Stimulated activated CD4-positive, alpha-beta T cell treated with anti-CD3 and anti-CD28 coated beads, Interleukin-12 subunit alpha, Interleukin-12 subunit beta, amount 100 ng/mL, for 4 hours (primary cell): ENCODE measurements at regions not wholly inside any gene's neighbourhood (a gene's known extent, or its start where the extent isn't known, plus 50 kb on each side); places are given as distances from the start of the nearest gene placed in this dataset.
"Not testable (repeated sequence)": the region's sequence is repeated elsewhere in the genome, so short reads cannot be mapped to it uniquely, and the experiment has no call there.

Experiments used
- DNase-seq: peaks from one replicate; pipeline ENCODE4 v3.0.0-alpha.2; 2020

DNA sequence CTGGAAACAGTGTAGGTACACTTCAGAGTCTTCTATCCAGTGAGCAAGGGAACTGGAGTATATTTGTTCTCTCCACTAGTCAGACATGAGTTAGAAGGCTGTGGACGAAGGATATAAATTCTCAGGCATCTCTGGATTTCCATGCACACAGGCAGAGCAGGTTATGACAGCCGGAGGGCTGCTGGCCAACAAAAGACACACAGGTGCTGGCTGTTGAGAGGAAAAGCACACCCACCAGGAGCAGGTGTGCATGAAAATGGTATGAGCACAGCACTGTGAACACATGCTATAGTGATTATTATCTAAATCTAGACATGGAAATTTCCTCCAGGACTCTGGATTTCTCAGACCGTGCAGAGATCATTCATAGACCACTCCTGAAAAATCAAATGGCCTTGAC, 444.7 kb upstream of the RPS6KA3 start:
- no peak for DNase-seq

DNA sequence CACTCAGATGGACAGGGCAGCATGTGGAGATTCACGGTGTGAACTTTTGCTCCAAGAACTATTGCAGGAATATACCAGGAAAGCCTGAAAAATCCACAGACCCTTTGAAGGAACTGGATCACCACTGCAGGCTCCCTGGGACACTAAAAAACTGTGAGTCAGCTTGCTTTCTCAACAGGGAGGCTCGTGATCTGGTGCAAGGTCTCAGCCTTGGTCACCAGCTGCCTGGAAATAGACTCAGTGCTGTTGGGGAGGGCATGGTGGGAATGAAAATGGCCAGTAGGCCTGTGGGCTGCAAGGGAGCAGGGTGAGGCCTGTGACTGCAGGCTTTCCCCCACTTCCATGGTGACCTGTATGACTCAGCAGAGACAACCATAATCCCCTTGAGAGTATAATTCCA, 426.4 kb upstream of the RPS6KA3 start:
- DNase-seq, result no peak

GRCh38 chrX:20686256-20686655, 419.5 kb upstream of the RPS6KA3 start:
- DNase-seq, result no peak

DNA sequence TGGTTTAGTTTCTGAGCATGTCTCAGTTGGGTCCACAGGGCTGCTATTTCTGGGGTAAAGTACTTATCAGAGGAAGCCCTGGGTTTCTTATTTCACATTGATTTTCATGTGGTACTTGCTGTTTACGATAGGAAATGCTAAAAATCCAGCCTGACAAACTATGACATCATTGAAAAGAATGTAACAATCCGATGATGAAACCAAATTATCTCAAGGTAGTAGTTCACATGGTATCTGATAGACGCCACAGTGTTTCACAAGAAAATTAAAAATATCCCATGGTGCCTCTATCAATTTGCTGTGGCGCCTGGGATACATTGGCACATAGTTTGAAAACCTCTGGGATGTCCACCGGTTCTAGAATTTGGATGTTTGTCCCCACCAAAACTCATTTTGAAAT, 418.9 kb upstream of the RPS6KA3 start:
- no peak for DNase-seq

DNA sequence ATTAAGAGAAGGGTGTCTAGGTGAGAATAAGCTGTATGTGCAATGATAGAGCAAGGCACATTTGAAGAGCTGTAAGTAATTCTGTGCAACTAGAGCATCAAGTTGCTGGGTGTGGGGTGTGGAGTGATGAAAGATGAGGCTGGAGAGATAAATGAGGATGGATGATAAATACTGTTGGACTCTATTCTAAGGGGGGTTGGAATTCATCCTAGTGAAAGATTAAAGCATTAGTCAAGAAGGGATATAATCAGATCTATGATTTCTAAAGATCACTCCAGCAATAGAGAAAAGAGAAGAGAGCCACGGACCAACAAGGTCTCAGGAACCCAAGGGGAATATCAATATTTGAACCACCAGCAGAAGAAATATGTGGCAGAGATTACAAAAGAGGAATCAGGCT, 415.0 kb upstream of the RPS6KA3 start:
- DNase-seq, result no peak

GRCh38 chrX:20680998-20681397, 414.3 kb upstream of the RPS6KA3 start:
- DNase-seq, result no peak

- DNase-seq, result no peak
Measured at GRCh38 chrX:20672476-20672875, 405.8 kb upstream of the RPS6KA3 start.

DNA sequence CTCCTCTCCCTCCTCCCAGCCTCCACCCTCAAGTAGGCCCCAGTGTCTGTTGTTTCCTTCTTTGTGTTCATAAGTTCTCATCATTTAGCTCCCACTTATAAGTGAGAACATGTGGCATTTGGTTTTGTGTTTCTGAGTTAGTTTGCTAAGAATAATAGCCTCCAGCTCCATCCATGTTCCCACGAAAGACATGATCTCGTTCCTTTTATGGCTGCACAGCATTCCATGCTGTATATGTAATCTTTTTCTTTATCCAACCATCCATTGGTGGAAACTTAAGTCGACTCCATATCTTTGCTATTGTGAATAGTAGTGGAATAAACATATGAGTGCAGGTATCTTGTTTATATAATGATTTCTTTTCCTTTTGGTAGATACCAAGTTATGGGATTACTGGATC, 405.0 kb upstream of the RPS6KA3 start:
- not testable (repeated sequence) for DNase-seq

GRCh38 chrX:20670611-20671010, 403.9 kb upstream of the RPS6KA3 start:
- no peak for DNase-seq

DNA sequence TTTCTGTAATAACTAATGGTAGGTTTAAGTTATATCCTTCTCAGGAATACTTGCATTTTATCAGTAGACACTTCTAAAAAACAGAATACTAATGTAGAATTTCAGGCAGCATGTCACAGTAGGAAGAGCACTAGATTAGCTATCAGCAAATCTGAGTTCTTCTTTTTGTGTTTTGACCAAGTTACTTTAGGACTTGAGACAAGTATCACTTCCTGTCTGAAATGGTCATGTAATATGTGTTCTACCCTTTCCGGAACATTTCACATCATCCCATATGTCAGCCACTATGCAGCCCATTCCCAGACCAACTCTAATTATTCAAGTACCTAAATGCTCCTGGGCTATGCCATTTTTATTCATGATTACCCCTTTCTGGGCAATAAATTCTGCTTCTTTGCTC, 401.8 kb upstream of the RPS6KA3 start:
- DNase-seq, result no peak

DNA sequence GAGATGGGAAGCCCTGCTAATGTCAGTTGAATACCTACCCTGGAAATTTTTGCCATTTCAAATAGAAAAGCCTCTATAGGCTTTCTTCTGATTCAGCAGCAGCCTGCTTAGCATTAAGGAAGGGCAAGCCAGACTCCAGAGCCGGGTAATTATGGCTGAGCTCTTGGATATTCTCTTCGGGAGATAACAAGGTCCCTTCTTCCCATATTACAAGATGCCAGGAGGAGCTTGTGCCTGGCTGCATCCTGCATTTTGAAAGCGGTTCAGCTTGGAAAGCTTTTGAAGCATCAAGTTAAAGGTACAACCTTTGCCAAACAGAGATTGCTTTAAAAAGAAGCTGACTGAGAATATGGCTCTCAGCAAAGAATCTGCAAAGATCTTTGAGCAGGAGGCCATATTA, 399.6 kb upstream of the RPS6KA3 start:
- DNase-seq, result no peak

- DNase-seq, result no peak
Measured at GRCh38 chrX:20665481-20665880, 398.8 kb upstream of the RPS6KA3 start.

- no peak for DNase-seq
Measured at GRCh38 chrX:20664774-20665173, 398.1 kb upstream of the RPS6KA3 start.

- no peak for DNase-seq
Measured at GRCh38 chrX:20664131-20664530, 397.4 kb upstream of the RPS6KA3 start.

GRCh38 chrX:20663336-20663735, 396.6 kb upstream of the RPS6KA3 start:
- DNase-seq, result no peak

- no peak for DNase-seq
Measured at GRCh38 chrX:20656721-20657120, 390.0 kb upstream of the RPS6KA3 start.

DNA sequence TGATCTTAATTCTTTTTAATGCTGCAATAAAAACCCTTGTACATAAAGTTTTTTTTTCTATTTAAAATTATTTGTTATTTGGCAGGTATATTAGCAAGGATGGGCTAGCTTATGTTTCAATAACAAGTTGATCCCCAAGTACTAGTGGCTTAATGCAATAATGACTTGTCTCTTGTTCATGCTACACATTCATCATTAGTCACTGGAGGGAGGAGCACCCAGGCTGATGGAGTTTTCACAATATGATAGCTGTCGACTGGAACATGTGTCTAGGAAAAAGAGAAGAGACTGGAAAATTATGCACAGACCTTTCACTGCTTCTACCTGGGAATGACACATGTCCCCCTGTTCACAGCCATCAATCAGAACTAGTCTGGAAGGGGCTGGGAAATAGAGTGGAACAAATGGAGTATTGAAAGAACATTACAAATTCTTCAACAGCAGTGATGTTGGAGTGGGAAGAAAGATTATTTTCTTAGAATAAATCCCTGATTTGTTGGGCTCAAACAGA, 387.9 kb upstream of the RPS6KA3 start:
- no peak for DNase-seq

DNA sequence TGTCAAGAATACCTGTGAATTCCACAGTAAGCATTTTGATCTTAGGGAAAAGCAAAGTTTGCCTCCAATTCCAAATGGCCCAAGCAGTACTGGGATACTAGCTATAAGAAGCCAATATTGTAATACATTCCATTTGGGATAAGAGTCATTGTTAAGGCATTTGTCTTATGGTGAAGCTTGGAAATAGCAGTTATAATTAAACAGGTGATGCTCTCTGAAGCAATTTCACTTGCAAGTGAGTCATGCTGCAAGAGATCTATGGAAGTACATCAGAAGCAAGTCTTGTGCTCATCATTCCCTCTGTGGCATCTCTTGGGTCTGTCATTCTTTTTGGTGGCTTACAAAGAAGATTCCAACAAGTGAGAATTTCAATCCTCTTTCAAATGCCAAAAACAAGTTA, 386.4 kb upstream of the RPS6KA3 start:
- no peak for DNase-seq

DNA sequence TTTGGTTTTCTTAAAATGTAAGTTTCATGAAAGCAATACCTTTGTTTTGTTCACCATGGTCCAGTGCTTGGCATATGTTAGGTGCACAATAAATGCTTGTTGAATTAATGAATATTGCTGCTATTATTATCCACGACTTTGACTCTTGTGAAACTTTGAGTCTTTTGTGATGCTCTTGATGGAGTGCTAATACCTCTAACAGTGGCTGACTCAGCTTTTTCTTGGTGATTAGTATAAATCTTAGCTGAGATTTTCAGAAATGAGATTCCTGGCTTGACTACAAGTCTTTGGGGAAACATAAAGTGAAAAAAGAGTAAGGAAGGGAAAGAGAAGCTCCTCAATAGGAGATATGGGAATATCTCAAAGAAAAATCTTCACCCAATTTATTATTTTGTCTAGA, 375.2 kb upstream of the RPS6KA3 start:
- DNase-seq, result no peak

- DNase-seq, result no peak
Measured at GRCh38 chrX:20639115-20639514, 372.4 kb upstream of the RPS6KA3 start.

DNA sequence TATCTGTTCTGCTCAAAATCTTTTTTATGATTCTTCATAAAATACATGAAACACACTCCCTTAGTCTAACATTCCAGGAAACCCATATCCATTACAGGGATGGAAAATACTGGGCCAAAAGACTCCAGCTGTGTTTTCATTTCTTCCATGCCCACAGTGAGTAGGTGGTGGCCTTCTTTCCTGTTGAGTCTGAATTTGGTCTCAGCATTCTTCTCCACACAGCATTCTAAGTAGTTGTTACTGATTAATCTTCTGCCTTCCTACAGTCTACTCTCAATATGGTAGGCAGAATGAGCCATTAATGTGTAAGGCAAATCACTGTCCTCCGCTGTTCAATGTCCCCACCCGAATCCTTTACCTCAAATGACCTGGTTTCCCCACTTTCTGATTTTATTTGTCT, 370.6 kb upstream of the RPS6KA3 start:
- DNase-seq, result no peak

DNA sequence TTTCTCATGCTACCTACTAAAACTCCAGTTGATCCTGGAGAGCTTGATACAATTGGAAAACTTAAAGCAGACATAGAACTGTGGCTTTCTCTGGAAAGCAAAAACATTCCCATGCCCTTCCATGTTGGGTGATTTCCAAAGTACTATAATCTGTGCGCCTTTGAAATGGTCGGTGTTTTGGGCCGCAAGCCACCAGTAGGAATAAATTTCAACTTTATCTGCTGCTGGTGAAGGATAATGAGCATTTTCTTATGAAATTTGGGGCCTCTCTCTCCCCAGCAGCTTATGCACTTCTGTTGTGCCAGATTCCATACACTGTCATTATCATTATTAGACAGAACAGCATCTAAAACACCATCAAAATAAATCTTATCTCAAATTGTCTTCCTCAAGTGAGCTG, 366.7 kb upstream of the RPS6KA3 start:
- DNase-seq, result no peak

- DNase-seq, result no peak
Measured at GRCh38 chrX:20623448-20623847, 356.7 kb upstream of the RPS6KA3 start.

DNA sequence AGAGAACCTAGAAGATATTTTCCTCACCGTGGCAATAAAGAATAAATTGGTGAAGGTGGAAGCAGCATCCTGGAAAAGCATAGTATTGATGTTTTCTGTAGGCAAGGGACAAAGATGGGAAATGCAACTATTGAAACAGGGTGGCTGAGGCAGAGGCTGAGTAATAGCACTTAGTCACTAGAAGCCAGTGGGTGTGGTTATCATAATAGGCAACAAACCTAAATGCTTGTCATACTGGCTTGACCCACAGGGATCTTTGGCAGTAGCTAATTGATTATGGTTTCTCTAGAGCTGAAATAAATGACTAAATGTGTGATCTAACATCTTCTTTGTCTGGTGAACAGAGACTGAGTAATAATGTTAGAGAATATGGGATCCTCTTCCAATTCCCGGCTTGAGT, 353.6 kb upstream of the RPS6KA3 start:
- no peak for DNase-seq

- DNase-seq, result no peak
Measured at GRCh38 chrX:20609916-20610415, 343.3 kb upstream of the RPS6KA3 start.

GRCh38 chrX:20606831-20607230, 340.1 kb upstream of the RPS6KA3 start:
- DNase-seq, result no peak
